H9 (cell line): ENCODE measurements at regions not wholly inside any gene's neighbourhood (a gene's known extent, or its start where the extent isn't known, plus 50 kb on each side); places are given as distances from the start of the nearest gene placed in this dataset.

Experiments
- DNase-seq: peaks from one replicate; pipeline ENCODE4 v3.0.0-alpha.2; 2017
- H2AFZ ChIP-seq: one replicate; pipeline ENCODE4 v1.6.1; 2013; ENCODE audit warnings: mild to moderate bottlenecking, low read length, control low read depth, moderate library complexity
- H2AK5ac ChIP-seq: 2 replicates; pipeline ENCODE4 v1.6.1; 2013; ENCODE audit warnings: low read length, control low read depth, mixed read lengths; ENCODE audit not compliant: insufficient read length
- H2BK120ac ChIP-seq: one replicate; pipeline ENCODE4 v1.6.1; 2013; ENCODE audit warnings: low read depth, mild to moderate bottlenecking, low read length, control low read depth, inconsistent platforms; ENCODE audit not compliant: poor library complexity, severe bottlenecking
- H2BK12ac ChIP-seq: 2 replicates; pipeline ENCODE4 v1.6.1; 2013; ENCODE audit warnings: low read length, control low read depth, mixed read lengths, low read depth; ENCODE audit not compliant: insufficient read length
- H2BK15ac ChIP-seq: 2 replicates; pipeline ENCODE4 v1.6.1; 2013; ENCODE audit warnings: low read depth, low read length, control low read depth
- H2BK20ac ChIP-seq: one replicate; pipeline ENCODE4 v1.6.1; 2013; ENCODE audit warnings: low read depth, mild to moderate bottlenecking, low read length, control low read depth, inconsistent platforms; ENCODE audit not compliant: poor library complexity, severe bottlenecking
- H2BK5ac ChIP-seq: 2 replicates; pipeline ENCODE4 v1.6.1; 2013; ENCODE audit warnings: low read length, control low read depth, mixed read lengths; ENCODE audit not compliant: insufficient read length
- H3K14ac ChIP-seq: 2 replicates; pipeline ENCODE4 v1.6.1; 2013; ENCODE audit warnings: low read length, control low read depth; ENCODE audit not compliant: insufficient read depth
- H3K18ac ChIP-seq: 2 replicates; pipeline ENCODE4 v1.6.1; 2013; ENCODE audit warnings: low read depth, mild to moderate bottlenecking, mixed read lengths, low read length, control low read depth; ENCODE audit not compliant: insufficient read length
- H3K23ac ChIP-seq: 2 replicates; pipeline ENCODE4 v1.6.1; 2013; ENCODE audit warnings: low read length, control low read depth, mixed read lengths, low read depth; ENCODE audit not compliant: insufficient read length
- H3K23me2 ChIP-seq: 2 replicates; pipeline ENCODE4 v1.6.1; 2013; ENCODE audit warnings: low read depth, mild to moderate bottlenecking, mixed read lengths, low read length, control low read depth; ENCODE audit not compliant: insufficient read length, poor library complexity, severe bottlenecking
- H3K27ac ChIP-seq: 2 replicates; pipeline ENCODE4 v1.5.1; 2013; ENCODE audit warnings: low read length, control low read depth, mixed read lengths, low read depth; ENCODE audit not compliant: insufficient read length
- H3K27me3 ChIP-seq: 2 replicates; pipeline ENCODE4 v1.6.1; 2013; ENCODE audit warnings: low read length, control low read depth, inconsistent platforms; ENCODE audit not compliant: insufficient read depth
- H3K4ac ChIP-seq: 2 replicates; pipeline ENCODE4 v1.6.1; 2013; ENCODE audit warnings: low read depth, mild to moderate bottlenecking, control low read depth, inconsistent platforms, low read length, moderate library complexity
- H3K4me1 ChIP-seq: 2 replicates; pipeline ENCODE4 v1.6.1; 2013; ENCODE audit warnings: low read length, control low read depth, inconsistent platforms; ENCODE audit not compliant: insufficient read depth
- H3K4me2 ChIP-seq: 2 replicates; pipeline ENCODE4 v1.6.1; 2013; ENCODE audit warnings: low read length, control low read depth, mixed read lengths; ENCODE audit not compliant: insufficient read length, insufficient read depth
- H3K56ac ChIP-seq: 2 replicates; pipeline ENCODE4 v1.6.1; 2013; ENCODE audit warnings: low read depth, mild to moderate bottlenecking, mixed read lengths, low read length, control low read depth; ENCODE audit not compliant: insufficient read length
- H3K79me1 ChIP-seq: 2 replicates; pipeline ENCODE4 v1.6.1; 2013; ENCODE audit warnings: low read depth, mild to moderate bottlenecking, moderate library complexity, low read length, control low read depth, inconsistent platforms; ENCODE audit not compliant: insufficient read depth, poor library complexity, severe bottlenecking
- H3K79me2 ChIP-seq: 2 replicates; pipeline ENCODE4 v1.6.1; 2013; ENCODE audit warnings: low read length, control low read depth, inconsistent platforms; ENCODE audit not compliant: insufficient read depth
- H3K9ac ChIP-seq: 2 replicates; pipeline ENCODE4 v1.6.1; 2013; ENCODE audit warnings: low read length, control low read depth, mixed read lengths; ENCODE audit not compliant: insufficient read length; ENCODE audit errors: extremely low read depth
- H3K9me3 ChIP-seq: one replicate; pipeline ENCODE4 v1.6.1; 2013; ENCODE audit warnings: low read depth, low read length, inconsistent platforms; ENCODE audit not compliant: control insufficient read depth
- H3T11ph ChIP-seq: one replicate; pipeline ENCODE4 v1.6.1; 2013; ENCODE audit warnings: mild to moderate bottlenecking, low read length, control low read depth, inconsistent platforms
- H4K20me1 ChIP-seq: one replicate; pipeline ENCODE4 v1.6.1; 2013; ENCODE audit not compliant: control insufficient read depth, insufficient read length, insufficient read depth
- H4K5ac ChIP-seq: 2 replicates; pipeline ENCODE4 v1.6.1; 2013; ENCODE audit warnings: low read depth, mild to moderate bottlenecking, mixed read lengths, low read length, control low read depth; ENCODE audit not compliant: insufficient read length
- H4K8ac ChIP-seq: replicated peaks from 2 replicates; pipeline ENCODE4 v1.6.1; 2013; ENCODE audit warnings: low read length, control low read depth, mixed read lengths, low read depth; ENCODE audit not compliant: insufficient read length
- H4K91ac ChIP-seq: 2 replicates; pipeline ENCODE4 v1.6.1; 2013; ENCODE audit warnings: low read depth, mild to moderate bottlenecking, moderate library complexity, mixed read lengths, low read length, control low read depth; ENCODE audit not compliant: insufficient read length
- H3K27ac Mint-ChIP-seq, 3 experiments: 2 replicates in 2 of 3; 3 replicates in 1 of 3; pipeline ENCODE4 v1.8.0; 2020 to 2021; ENCODE audit warnings: mixed read lengths in 3 of 3, mild to moderate bottlenecking in 1 of 3, moderate library complexity in 1 of 3
- H3K27me3 Mint-ChIP-seq: 2 replicates; pipeline ENCODE4 v1.8.0; 2021; ENCODE audit warnings: low read depth, mild to moderate bottlenecking, moderate library complexity, mixed read lengths
- H3K36me3 Mint-ChIP-seq, 3 experiments: 2 replicates in 2 of 3; 3 replicates in 1 of 3; pipeline ENCODE4 v1.8.0; 2020 to 2021; ENCODE audit warnings: low read depth in 3 of 3, mixed read lengths in 3 of 3; ENCODE audit not compliant: insufficient read depth in 1 of 3
- H3K4me1 Mint-ChIP-seq, 2 experiments: 2 replicates each; pipeline ENCODE4 v1.8.0; 2020; ENCODE audit warnings: mixed read lengths in 2 of 2
- H3K4me3 Mint-ChIP-seq, 2 experiments: 2 replicates in 1 of 2; 3 replicates in 1 of 2; pipeline ENCODE4 v1.8.0; 2020 to 2021; ENCODE audit warnings: mild to moderate bottlenecking in 2 of 2, mixed read lengths in 2 of 2, moderate library complexity in 1 of 2
- H3K9me3 Mint-ChIP-seq, 2 experiments: 2 replicates in 1 of 2; 3 replicates in 1 of 2; pipeline ENCODE4 v1.8.0; 2020; ENCODE audit warnings: mild to moderate bottlenecking in 2 of 2, mixed read lengths in 2 of 2, moderate library complexity in 1 of 2
- CTCF ChIP-seq: fragments of 200-600 bp; sonication (generic); conservative IDR thresholded peaks from 3 replicates; pipeline ENCODE4 v1.8.0; 2021; ENCODE audit warnings: antibody characterized with exemption, mild to moderate bottlenecking
- WGBS: extraction: QIAGEN DNeasy Blood & Tissue Kit; methylation state at CpG from one replicate; pipeline ENCODE4 v1.1.7; 2013; ENCODE audit warnings: missing lambda C conversion rate, low lambda C conversion rate, mixed read lengths; ENCODE audit not compliant: insufficient read length; ENCODE audit errors: extremely low coverage; 5-methylcytosine and 5-hydroxymethylcytosine counted together

GRCh38 chr2:23291239-23291638 is 93.7 kb upstream of the KLHL29 start:
- Histone ChIP-seq H3K79me2 (no peaks in the 10 kb centered on the region), H4K5ac (no peak overlapping the region), H3K4ac (no peak overlapping the region), H3K27me3 (no peaks in the 10 kb centered on the region), H2BK120ac (no peak overlapping the region), H2BK15ac (no peak overlapping the region), H3K23me2 (no peaks in the 10 kb centered on the region), H2BK12ac (no peak overlapping the region), H3K14ac (no peak overlapping the region), H3K9me3 (no peaks in the 10 kb centered on the region), H3T11ph (no peak overlapping the region), H2BK20ac (no peak overlapping the region), H4K20me1 (no peaks in the 10 kb centered on the region), H2AFZ (no peak overlapping the region), H3K79me1 (no peaks in the 10 kb centered on the region), H3K56ac (no peak overlapping the region), H2BK5ac (no peak overlapping the region), H4K91ac (no peak overlapping the region), H4K8ac (no peak overlapping the region), H3K4me1 (peaks cover 5% of the 10 kb centered on the region; the same call in 1 of the 2 replicates), H3K23ac (no peak overlapping the region), H3K9ac (no peak overlapping the region), H3K27ac (no peak overlapping the region), H2AK5ac (no peak overlapping the region), H3K18ac (no peak overlapping the region), H3K4me2 (no peak overlapping the region)
- Mint-ChIP-seq H3K4me1 (peaks cover 11 to 14% of the 10 kb centered on the region in 2 experiments), H3K36me3 (no peaks in the 10 kb centered on the region), H3K4me3 (no peak overlapping the region), H3K27me3 (no peaks in the 10 kb centered on the region; the same call in 1 of the 2 replicates), H3K9me3 (no peaks in the 10 kb centered on the region), H3K27ac (no peak overlapping the region)
- WGBS: no CpG with 5 or more reads among the region's 2 CpGs
- DNase-seq: no peak
- TF ChIP-seq CTCF: no peak
